Ascending aorta (tissue), 2 donors: ENCODE measurements at regions not wholly inside any gene's neighbourhood (a gene's known extent, or its start where the extent isn't known, plus 50 kb on each side); places are given as distances from the start of the nearest gene placed in this dataset.

Experiments used
- DNase-seq, 2 donors: peaks; one replicate each; pipeline ENCODE4 v3.0.0-alpha.2; 2019; ENCODE audit warnings: low spot score in 2 of 2
- H3K27ac ChIP-seq, 2 donors: fragments of 200-600 bp; sonication (generic); one replicate each; pipeline ENCODE4 v1.5.1; 2016 to 2017; ENCODE audit warnings: mild to moderate bottlenecking in 1 of 2
- H3K27me3 ChIP-seq: fragments of 200-600 bp; sonication (generic); one replicate; pipeline ENCODE4 v1.5.1; 2017
- H3K36me3 ChIP-seq, 2 donors: fragments of 200-600 bp; sonication (generic); one replicate each; pipeline ENCODE4 v1.5.1; 2016
- H3K4me1 ChIP-seq, 2 donors: fragments of 200-600 bp; sonication (generic); one replicate each; pipeline ENCODE4 v1.5.1; 2016 to 2017; ENCODE audit warnings: mild to moderate bottlenecking in 1 of 2
- H3K4me3 ChIP-seq, 2 donors: fragments of 200-600 bp; sonication (generic); one replicate each; pipeline ENCODE4 v1.5.1; 2016 to 2017; ENCODE audit warnings: mild to moderate bottlenecking in 1 of 2
- H3K9me3 ChIP-seq, 2 donors: fragments of 200-600 bp; sonication (generic); one replicate each; pipeline ENCODE4 v1.5.1; 2016
- intact Hi-C: fragments of 100-400 bp; cut with DNase I; formaldehyde crosslinking; loops from one replicate; pipeline ENCODE4 v1.15.1; 2023
- TF ChIP-seq, protein P1 (sequence below), 3 experiments: fragments of 200-600 bp in 2 of 3; fragments of 450-650 bp in 1 of 3; sonication (generic) in 2 of 3; IDR thresholded peaks; one replicate each; pipeline ENCODE4 v1.5.1; 2016 to 2019; ENCODE audit warnings: antibody characterized with exemption in 3 of 3, mild to moderate bottlenecking in 1 of 3, moderate library complexity in 1 of 3

DNA sequence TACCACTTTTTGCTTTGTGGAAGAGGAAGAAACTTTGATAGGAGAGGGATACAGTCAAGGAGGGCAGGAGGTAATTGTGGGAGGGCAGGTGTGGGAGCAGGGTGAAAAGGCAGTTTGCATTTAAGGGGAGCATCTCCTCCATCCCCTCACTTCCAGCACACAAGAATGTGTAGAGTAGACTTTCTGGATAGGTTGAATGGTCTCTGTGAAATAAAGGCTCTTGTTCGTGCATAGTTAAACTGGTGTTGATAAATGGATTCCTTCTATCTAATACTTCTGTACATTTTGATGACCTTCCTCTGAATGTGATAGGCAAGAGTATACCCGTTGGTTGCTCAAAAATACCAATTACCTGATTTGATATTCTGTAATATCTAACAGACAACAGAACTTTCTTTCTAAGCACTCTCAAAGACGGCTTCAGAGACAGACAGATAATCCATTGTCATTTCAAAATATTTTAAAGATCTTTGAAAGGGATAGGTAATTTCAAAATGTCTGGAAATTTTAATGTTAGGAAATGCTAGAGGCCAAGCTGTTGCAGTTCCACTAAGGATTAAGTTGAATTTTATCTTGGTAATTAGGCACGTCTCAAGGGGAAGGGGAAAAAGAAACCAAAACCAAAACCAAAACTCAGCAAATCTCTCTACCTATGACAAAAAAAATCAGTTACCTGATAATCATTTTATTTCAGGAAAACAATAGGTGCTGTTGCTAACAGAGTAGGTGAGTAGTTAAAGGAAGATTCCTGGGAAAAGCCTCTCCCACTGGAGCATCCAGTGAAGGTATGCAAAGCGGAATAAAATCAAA, 302.6 kb downstream of the COG6 start:
- Histone ChIP-seq H3K36me3 (no peaks in the 10 kb centered on the region), H3K27me3 (no peaks in the 10 kb centered on the region), H3K27ac (no peak overlapping the region), H3K4me1 (no peaks in the 10 kb centered on the region), H3K4me3 (no peak overlapping the region), H3K9me3 (no peaks in the 10 kb centered on the region)
- DNase-seq = no peak
- intact Hi-C loops = no loop called here
- TF ChIP-seq, protein P1, sequence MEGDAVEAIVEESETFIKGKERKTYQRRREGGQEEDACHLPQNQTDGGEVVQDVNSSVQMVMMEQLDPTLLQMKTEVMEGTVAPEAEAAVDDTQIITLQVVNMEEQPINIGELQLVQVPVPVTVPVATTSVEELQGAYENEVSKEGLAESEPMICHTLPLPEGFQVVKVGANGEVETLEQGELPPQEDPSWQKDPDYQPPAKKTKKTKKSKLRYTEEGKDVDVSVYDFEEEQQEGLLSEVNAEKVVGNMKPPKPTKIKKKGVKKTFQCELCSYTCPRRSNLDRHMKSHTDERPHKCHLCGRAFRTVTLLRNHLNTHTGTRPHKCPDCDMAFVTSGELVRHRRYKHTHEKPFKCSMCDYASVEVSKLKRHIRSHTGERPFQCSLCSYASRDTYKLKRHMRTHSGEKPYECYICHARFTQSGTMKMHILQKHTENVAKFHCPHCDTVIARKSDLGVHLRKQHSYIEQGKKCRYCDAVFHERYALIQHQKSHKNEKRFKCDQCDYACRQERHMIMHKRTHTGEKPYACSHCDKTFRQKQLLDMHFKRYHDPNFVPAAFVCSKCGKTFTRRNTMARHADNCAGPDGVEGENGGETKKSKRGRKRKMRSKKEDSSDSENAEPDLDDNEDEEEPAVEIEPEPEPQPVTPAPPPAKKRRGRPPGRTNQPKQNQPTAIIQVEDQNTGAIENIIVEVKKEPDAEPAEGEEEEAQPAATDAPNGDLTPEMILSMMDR (IDR thresholded peaks at IDR 0.05) = no peak

DNA sequence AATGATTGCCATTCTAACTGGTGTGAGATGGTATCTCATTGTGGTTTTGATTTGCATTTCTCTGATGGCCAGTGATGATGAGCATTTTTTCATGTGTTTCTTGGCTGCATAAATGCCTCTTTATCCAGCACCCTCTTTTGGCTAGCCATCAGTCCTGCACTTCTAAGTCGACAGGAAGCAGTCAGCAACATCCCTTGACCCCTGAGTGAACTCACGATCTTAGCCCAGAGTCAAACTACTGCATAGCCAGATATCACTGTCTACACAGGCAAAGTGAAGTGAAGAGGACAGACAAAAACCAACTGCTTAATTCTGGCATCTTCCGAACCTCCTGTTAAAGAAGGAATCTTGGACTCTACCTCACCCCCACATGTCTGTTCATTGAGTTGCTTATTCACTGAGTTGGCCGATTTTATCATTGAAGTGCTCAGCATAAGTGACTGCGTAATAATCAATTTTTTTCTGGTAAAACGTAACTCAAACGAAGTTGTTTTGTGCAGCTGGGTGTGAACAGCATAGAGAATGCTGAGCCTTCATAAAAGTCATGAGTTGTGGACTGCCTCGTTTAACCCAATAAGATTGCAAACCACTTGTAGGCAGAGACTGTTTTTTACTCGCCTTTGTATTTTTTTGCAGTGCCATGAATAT, 304.2 kb downstream of the COG6 start:
- Histone ChIP-seq H3K27me3 (no peaks in the 10 kb centered on the region), H3K36me3 (no peaks in the 10 kb centered on the region), H3K4me1 (no peaks in the 10 kb centered on the region), H3K9me3 (no peaks in the 10 kb centered on the region), H3K4me3 (no peak overlapping the region), H3K27ac (no peak overlapping the region)
- DNase-seq = no peak
- TF ChIP-seq, protein P1 (IDR thresholded peaks at IDR 0.05) = no peak
- intact Hi-C loops = no loop called here

DNA sequence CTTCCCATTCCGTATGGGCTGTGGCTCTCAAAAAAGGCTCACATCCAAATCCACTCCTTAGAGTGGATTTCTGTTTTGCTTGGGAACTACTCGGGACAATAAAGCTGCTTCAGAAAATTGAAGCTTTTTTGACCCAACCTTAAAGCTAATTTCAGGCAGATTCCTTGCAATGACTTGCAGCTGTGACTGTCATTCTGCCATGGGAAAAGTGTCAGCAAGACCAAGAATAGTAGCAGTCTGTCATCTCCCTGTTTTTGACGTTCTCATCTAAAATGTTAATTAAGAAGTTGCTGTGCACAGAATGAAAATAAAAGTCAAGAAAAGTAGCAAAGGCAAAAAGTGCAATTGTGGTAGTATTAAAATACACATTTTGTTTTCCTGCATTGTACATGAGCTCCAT, 304.7 kb downstream of the COG6 start:
- TF ChIP-seq, protein P1 (IDR thresholded peaks at IDR 0.05) = no peak
- intact Hi-C loops = no loop called here
- DNase-seq = no peak

DNA sequence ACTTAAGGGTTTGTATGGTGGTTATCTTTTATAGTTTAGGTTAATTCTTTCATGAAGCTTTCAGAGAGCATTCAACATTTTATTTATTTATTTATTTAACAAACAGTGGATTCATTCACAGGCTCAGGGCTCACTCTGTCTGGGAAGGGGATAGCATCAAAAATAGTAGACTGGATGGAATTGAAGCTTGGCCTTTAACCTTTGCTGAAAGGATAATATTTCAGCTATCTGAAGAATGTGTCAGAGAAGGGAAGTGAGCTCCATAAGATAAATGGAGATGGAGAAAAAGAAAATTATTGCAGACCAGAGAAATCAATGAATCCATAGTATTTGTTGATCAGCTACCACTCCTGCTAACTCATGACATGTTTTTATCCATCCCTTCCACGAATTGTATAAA, 305.6 kb downstream of the COG6 start:
- no peaks in the 10 kb centered on the region for H3K27me3 ChIP-seq
- no peaks in the 10 kb centered on the region for H3K9me3 ChIP-seq
- H3K4me3 ChIP-seq = no peak overlapping the region
- TF ChIP-seq, protein P1 (IDR thresholded peaks at IDR 0.05) = no peak
- no peaks in the 10 kb centered on the region for H3K36me3 ChIP-seq
- no peak overlapping the region for H3K27ac ChIP-seq
- intact Hi-C loops = no loop called here
- no peak for DNase-seq
- H3K4me1 ChIP-seq = no peaks in the 10 kb centered on the region

More for the DNA sequence above, 304.7 kb downstream of the COG6 start:
- Histone ChIP-seq H3K4me3 (no peak overlapping the region), H3K4me1 (no peaks in the 10 kb centered on the region), H3K36me3 (no peaks in the 10 kb centered on the region), H3K9me3 (no peaks in the 10 kb centered on the region), H3K27me3 (no peaks in the 10 kb centered on the region), H3K27ac (no peak overlapping the region)

DNA sequence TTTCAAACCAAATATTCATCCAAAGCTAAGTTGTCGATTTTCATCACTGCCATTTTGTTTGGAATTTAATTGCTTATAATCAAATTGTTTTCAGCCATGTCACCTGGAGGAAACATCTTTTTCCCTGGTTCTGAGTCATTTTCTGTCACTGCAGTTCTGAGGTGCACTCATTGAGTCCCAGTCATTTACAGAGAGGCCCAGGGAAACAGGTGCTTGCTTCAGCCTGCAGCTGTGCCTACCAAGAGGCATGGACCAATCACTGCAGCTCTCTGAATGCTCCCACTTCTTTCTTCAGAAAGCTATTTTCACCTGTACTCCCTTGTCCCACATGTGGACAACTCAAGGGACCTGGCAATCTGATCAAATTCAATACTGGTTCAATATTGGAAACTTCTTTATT, 308.1 kb downstream of the COG6 start:
- TF ChIP-seq, protein P1 (IDR thresholded peaks at IDR 0.05) = no peak
- Histone ChIP-seq H3K4me3 (no peak overlapping the region), H3K4me1 (no peaks in the 10 kb centered on the region), H3K27ac (no peak overlapping the region), H3K27me3 (no peaks in the 10 kb centered on the region), H3K36me3 (no peaks in the 10 kb centered on the region), H3K9me3 (no peaks in the 10 kb centered on the region)
- no peak for DNase-seq
- intact Hi-C loops = no loop called here
